Caco-2 (cell line): ENCODE measurements at regions not wholly inside any gene's neighbourhood (a gene's known extent, or its start where the extent isn't known, plus 50 kb on each side); places are given as distances from the start of the nearest gene placed in this dataset.

Experiments
- BruUV-seq: library from RNA; stranded (reverse); fragments of 400-500 nt; replicated peaks from 2 replicates; lab custom pipeline; 2021; lab: Mats Ljungman, UMichigan
- CTCF ChIA-PET: fragments of 300-600 bp; sonication (Branson Sonifier 250); formaldehyde crosslinking; loops from one replicate; lab custom pipeline; 2022; ENCODE audit warnings: antibody characterized with exemption; lab: Charles Lee
- POLR2A ChIA-PET: fragments of 300-600 bp; sonication (Branson Sonifier 250); formaldehyde crosslinking; loops from one replicate; lab custom pipeline; 2022; ENCODE audit warnings: antibody characterized with exemption; lab: Charles Lee
- DNase-seq, 2 experiments: peaks; one replicate each; pipeline versions ENCODE4 v3.0.0 to v3.0.0-alpha.2; 2020 to 2022
- H3K27me3 ChIP-seq: replicated peaks from 2 replicates; pipeline ENCODE4 v1.6.0; 2011; ENCODE audit warnings: low read length; ENCODE audit not compliant: control insufficient read depth, insufficient read depth
- H3K36me3 ChIP-seq: 2 replicates; pipeline ENCODE4 v1.5.1; 2011; ENCODE audit warnings: low read length; ENCODE audit not compliant: control insufficient read depth, insufficient read depth
- H3K4me1 ChIP-seq: fragments of 250-450 bp; sonication (Bioruptor Pico); 2 replicates; pipeline ENCODE4 v1.5.1; 2020; ENCODE audit warnings: mild to moderate bottlenecking
- H3K4me3 ChIP-seq: 2 replicates; pipeline ENCODE4 v1.5.1; 2011; ENCODE audit warnings: low read depth, mild to moderate bottlenecking, control low read depth, low read length
- H3K9me3 ChIP-seq: fragments of 250-450 bp; sonication (Bioruptor Pico); 2 replicates; pipeline ENCODE4 v1.5.1; 2020; ENCODE audit warnings: mild to moderate bottlenecking, moderate library complexity
- H3K27ac Mint-ChIP-seq: one replicate; pipeline ENCODE4 v1.8.0; 2022; ENCODE audit warnings: mixed read lengths; ENCODE audit not compliant: unreplicated experiment
- H3K27me3 Mint-ChIP-seq: one replicate; pipeline ENCODE4 v1.8.0; 2022; ENCODE audit warnings: mixed read lengths; ENCODE audit not compliant: insufficient read depth, unreplicated experiment
- H3K36me3 Mint-ChIP-seq: one replicate; pipeline ENCODE4 v1.8.0; 2022; ENCODE audit warnings: mild to moderate bottlenecking, mixed read lengths; ENCODE audit not compliant: insufficient read depth, unreplicated experiment
- H3K4me1 Mint-ChIP-seq: one replicate; pipeline ENCODE4 v1.8.0; 2022; ENCODE audit warnings: low read depth, mixed read lengths; ENCODE audit not compliant: unreplicated experiment
- H3K4me3 Mint-ChIP-seq: one replicate; pipeline ENCODE4 v1.8.0; 2022; ENCODE audit warnings: mild to moderate bottlenecking, moderate library complexity, mixed read lengths; ENCODE audit not compliant: unreplicated experiment
- H3K9me3 Mint-ChIP-seq: one replicate; pipeline ENCODE4 v1.8.0; 2022; ENCODE audit warnings: mixed read lengths; ENCODE audit not compliant: unreplicated experiment
- intact Hi-C: fragments of 100-400 bp; cut with micrococcal nuclease; formaldehyde crosslinking; loops from one replicate; pipeline ENCODE4 v1.10.0; 2022; ENCODE audit not compliant: unreplicated experiment
- TF ChIP-seq, protein P1 (sequence below), 2 experiments: fragments of 200-600 bp in 1 of 2; IDR thresholded peaks; 1 replicate in 1 of 2; 2 replicates in 1 of 2; pipeline versions ENCODE4 v1.5.1 to v1.8.0; 2011 to 2022; ENCODE audit warnings: antibody characterized with exemption in 1 of 2, control low read depth in 1 of 2, inconsistent platforms in 1 of 2, low read depth in 1 of 2, low read length in 1 of 2, mild to moderate bottlenecking in 1 of 2, moderate library complexity in 1 of 2; ENCODE audit not compliant: insufficient read depth in 1 of 2, severe bottlenecking in 1 of 2, unreplicated experiment in 1 of 2

DNA sequence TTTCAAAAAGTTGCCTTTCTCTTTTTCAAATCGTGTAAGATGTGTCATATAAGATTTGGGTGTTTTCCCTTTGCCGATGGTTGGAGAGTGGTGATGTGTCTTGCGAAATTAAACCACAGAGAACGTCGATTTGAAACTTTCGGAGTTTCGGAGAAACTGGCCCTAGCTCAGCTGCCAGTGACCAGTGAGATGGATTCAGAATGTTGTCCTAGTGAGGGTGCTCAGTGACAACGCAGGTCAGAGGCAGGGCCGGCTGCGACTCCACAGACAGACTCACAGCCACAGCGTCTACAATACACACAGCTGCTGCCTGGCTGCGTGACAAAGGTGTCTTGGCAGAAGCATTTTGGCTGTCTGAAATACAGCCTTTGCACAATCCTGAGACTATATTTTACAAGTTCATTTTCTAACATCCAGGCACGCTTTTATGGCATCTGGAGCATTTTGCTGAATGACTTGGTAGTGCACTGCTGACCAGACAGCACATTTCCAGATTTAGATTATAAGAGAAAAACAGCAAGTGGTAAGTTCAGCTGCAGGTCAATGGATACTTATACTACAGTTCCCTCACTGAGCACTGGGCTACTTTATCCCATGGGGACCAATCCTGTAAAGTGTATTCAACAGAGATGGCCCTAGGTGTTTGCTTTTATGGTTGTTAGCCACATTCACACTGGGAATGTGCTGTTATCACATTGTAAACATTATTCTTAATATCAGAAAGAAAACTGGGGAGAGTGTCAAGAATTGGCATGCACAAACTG, 207.5 kb downstream of the KCNRG start:
- H3K27ac Mint-ChIP-seq, result no peak overlapping the region
- POLR2A ChIA-PET, result no interaction called here
- TF ChIP-seq, protein P1, sequence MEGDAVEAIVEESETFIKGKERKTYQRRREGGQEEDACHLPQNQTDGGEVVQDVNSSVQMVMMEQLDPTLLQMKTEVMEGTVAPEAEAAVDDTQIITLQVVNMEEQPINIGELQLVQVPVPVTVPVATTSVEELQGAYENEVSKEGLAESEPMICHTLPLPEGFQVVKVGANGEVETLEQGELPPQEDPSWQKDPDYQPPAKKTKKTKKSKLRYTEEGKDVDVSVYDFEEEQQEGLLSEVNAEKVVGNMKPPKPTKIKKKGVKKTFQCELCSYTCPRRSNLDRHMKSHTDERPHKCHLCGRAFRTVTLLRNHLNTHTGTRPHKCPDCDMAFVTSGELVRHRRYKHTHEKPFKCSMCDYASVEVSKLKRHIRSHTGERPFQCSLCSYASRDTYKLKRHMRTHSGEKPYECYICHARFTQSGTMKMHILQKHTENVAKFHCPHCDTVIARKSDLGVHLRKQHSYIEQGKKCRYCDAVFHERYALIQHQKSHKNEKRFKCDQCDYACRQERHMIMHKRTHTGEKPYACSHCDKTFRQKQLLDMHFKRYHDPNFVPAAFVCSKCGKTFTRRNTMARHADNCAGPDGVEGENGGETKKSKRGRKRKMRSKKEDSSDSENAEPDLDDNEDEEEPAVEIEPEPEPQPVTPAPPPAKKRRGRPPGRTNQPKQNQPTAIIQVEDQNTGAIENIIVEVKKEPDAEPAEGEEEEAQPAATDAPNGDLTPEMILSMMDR (IDR thresholded peaks at IDR 0.05; ENCODE audit: insufficient read depth in 1 of 2, low read depth in 1 of 2, low read length in 1 of 2, severe bottlenecking in 1 of 2, unreplicated experiment in 1 of 2), result no peak
- H3K9me3 Mint-ChIP-seq, result no peaks in the 10 kb centered on the region
- no peak overlapping the region for H3K4me3 ChIP-seq
- H3K4me3 Mint-ChIP-seq, result no peak overlapping the region
- intact Hi-C loops, result no loop called here
- peaks cover 17% of the 10 kb centered on the region for H3K4me1 Mint-ChIP-seq
- peaks cover 6% of the 10 kb centered on the region for H3K36me3 Mint-ChIP-seq
- CTCF ChIA-PET, result no interaction called here
- peak in 1 of 2 experiments; percentile 12 for DNase-seq
- no peaks in the 10 kb centered on the region for H3K27me3 ChIP-seq
- no TSS peak for BruUV-seq
- no peaks in the 10 kb centered on the region for H3K27me3 Mint-ChIP-seq
- H3K9me3 ChIP-seq, result no peaks in the 10 kb centered on the region
- no peaks in the 10 kb centered on the region; the same call in 1 of the 2 replicates for H3K36me3 ChIP-seq
- H3K4me1 ChIP-seq, result peaks cover 18% of the 10 kb centered on the region

DNA sequence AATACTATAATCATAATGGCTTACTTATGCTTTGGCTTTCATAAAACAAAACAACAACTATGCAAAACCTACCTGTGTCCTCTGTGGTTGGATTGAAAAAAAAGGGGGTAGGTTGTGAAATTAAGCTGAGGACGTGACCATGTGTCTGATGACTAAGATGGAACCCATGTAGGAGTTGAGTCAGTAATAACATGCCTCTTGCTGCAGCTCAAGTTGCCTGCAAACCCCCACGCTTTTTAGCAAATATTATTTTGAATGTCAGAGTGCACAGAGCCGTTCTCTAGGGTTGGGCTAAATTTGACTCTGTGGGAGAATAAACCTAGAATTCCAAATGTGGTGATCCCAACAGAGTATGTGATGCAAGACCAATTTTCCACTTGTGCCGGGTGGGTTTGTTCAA, 209.3 kb downstream of the KCNRG start:
- POLR2A ChIA-PET, result no interaction called here
- no peak for DNase-seq
- H3K9me3 Mint-ChIP-seq, result no peaks in the 10 kb centered on the region
- intact Hi-C loops, result no loop called here
- H3K36me3 Mint-ChIP-seq, result peaks cover 6% of the 10 kb centered on the region
- H3K4me1 Mint-ChIP-seq, result peaks cover 17% of the 10 kb centered on the region
- H3K27ac Mint-ChIP-seq, result no peak overlapping the region
- peaks cover 18% of the 10 kb centered on the region for H3K4me1 ChIP-seq
- no peaks in the 10 kb centered on the region for H3K27me3 ChIP-seq
- H3K27me3 Mint-ChIP-seq, result no peaks in the 10 kb centered on the region
- no peak overlapping the region for H3K4me3 Mint-ChIP-seq
- H3K9me3 ChIP-seq, result no peaks in the 10 kb centered on the region
- H3K4me3 ChIP-seq, result no peak overlapping the region
- CTCF ChIA-PET, result no interaction called here
- H3K36me3 ChIP-seq, result no peaks in the 10 kb centered on the region; the same call in 1 of the 2 replicates
- TF ChIP-seq, protein P1 (IDR thresholded peaks at IDR 0.05; ENCODE audit: insufficient read depth in 1 of 2, low read depth in 1 of 2, low read length in 1 of 2, severe bottlenecking in 1 of 2, unreplicated experiment in 1 of 2), result no peak
- no TSS peak for BruUV-seq

DNA sequence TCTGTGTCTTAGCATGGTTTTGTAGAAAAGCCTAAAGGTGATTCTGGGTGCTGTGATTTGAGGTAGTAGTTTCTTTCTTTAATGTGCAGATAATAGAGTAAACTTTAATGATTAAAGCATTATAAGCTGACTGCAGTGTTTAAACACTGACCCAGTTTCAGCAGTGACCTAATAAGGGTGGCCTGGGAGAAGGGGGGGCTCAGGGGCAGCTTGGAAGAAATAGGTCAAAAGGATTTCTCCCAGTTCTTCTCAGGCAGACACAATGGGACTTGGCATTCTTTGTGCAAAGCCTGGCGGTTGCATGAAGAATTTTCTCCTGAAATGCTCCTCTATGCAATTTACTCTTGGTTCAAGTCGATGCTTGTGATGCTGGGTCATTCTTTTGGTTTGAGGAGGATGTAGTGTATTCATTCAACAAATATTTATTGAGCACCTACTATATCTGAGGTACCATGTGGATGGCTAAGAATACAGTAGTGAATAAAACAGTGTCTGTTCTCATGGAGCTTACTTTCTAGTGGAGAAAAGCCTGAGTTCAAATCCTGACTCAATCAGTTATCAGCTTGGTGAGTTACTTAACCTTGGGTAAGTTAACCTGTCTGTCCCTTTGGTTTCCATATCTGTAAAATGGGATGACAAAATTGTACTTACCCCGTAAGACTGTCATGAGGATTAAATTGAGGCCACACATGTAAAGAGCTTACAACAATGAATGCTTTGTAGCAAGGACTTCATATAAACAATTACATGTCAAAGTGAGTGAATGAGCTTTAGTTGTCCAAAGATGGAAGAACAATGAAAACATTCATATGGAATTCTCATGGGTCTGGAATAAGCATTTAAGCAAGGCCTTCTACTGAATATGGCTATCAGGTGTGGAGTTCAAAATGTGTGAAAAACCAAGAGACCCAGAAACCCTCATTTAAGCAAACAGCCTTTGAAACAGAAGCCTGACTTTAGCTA, 210.2 kb downstream of the KCNRG start:
- Mint-ChIP-seq H3K4me3 (no peak overlapping the region), H3K4me1 (peaks cover 26% of the 10 kb centered on the region), H3K27me3 (no peaks in the 10 kb centered on the region), H3K9me3 (peaks cover 8% of the 10 kb centered on the region), H3K36me3 (peaks cover 6% of the 10 kb centered on the region), H3K27ac (no peak overlapping the region)
- TF ChIP-seq, protein P1 (IDR thresholded peaks at IDR 0.05; ENCODE audit: insufficient read depth in 1 of 2, low read depth in 1 of 2, low read length in 1 of 2, severe bottlenecking in 1 of 2, unreplicated experiment in 1 of 2), result no peak
- POLR2A ChIA-PET, result no interaction called here
- Histone ChIP-seq H3K4me1 (peaks cover 23% of the 10 kb centered on the region), H3K9me3 (no peaks in the 10 kb centered on the region), H3K4me3 (no peak overlapping the region), H3K27me3 (no peaks in the 10 kb centered on the region), H3K36me3 (no peaks in the 10 kb centered on the region; the same call in 1 of the 2 replicates)
- BruUV-seq, result no TSS peak
- no peak for DNase-seq
- CTCF ChIA-PET, result no interaction called here
- intact Hi-C loops, result no loop called here
